Activated gamma-delta T cell treated with Interleukin-2 at 50 U/mL for 16 hours (primary cell): ENCODE measurements at regions not wholly inside any gene's neighbourhood (a gene's known extent, or its start where the extent isn't known, plus 50 kb on each side); places are given as distances from the start of the nearest gene placed in this dataset.
"Not testable (repeated sequence)": the region's sequence is repeated elsewhere in the genome, so short reads cannot be mapped to it uniquely, and the experiment has no call there.

ENCODE experiments used
- DNase-seq: peaks from one replicate; pipeline ENCODE4 v3.0.0-alpha.2; 2020

DNA sequence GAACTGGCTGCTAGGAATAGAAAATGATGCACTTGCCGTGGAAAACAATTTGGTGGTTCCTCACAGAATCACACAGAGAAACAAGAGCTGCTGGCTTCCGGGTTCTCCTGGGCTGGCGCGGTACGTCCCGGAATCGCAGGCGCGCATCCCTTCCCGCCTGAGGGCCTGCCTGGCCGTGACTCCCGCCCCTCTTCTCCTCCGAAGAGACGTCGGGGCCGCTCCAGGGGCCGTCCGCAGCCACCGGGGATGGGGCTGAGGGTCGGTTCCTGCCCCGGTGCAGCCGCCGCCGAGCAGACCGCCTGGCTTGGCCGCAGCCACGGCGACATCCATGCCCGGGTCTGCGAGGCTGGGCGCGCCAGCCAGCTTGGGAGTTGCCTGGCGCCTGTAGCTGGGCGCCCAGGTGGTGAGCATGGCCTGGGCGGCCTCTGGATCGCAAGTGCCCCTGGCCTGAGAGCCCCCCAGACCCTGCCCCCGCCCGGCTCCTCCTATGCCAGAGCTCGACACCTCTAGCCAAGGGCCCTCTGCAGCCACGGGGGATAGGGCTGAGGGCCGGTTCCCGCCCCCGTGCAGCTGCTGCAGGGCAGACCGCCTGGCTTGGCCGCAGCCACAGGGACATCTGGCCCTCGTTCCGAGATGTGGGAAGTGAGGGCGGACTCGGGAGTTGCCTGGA, 83.9 kb upstream of the ZNG1F start:
- DNase-seq, result peak; percentile 13

DNA sequence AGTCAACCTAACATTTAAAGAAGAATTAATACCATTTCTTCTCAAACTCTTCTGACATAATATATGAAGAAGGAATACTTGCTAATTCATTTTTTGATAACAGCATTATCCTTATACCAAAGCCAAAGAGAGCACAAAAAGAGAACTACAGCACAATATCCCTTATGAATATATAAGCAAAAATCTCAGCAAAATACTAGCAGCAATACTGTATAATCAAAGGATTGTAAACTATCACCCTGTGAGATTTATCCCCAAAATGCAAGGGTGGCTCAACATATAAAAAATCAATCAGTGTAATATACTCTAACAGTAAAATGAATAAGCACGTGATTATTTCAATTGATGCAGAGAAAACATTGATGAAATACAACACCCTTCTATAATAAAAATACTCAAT, 81.9 kb upstream of the ZNG1F start:
- not testable (repeated sequence) for DNase-seq

DNA sequence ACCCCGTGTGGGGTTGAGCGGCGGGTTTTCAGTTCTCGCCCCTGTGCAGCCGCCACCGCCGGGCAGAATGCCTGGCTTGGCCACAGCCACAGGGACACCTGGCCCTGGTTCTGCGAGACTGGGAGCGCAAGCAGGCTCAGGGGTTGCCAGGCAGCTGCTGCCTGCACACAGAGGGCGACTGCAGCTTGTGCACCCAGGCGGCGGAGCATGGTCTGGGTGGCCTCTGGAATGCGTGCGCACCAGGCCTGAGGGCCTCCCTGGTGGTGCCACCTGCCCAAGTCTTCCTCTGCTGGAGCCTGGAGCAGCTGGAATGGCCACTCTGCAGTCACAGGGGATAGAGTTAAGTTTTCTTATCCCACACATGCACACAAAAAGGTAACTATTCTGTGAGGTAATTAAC, 80.4 kb upstream of the ZNG1F start:
- DNase-seq, result not testable (repeated sequence)

DNA sequence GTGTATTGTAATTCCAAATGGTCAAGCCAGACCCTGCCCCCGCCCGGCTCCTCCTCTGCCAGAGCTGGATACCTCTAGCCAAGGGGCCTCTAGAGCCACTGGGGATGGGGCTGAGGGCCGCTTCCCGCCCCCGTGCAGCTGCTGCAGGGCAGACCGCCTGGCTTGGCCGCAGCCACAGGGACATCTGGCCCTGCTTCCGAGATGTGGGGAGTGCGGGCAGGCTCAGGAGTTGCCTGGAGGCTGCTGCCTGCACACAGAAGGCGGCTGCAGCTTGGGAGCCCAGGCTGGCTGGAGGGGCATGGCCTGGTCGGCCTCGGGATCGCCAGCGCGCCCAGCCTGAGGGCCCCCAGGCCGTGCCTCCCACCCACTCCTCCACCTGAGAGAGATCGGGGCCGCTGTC, 79.9 kb upstream of the ZNG1F start:
- not testable (repeated sequence) for DNase-seq

DNA sequence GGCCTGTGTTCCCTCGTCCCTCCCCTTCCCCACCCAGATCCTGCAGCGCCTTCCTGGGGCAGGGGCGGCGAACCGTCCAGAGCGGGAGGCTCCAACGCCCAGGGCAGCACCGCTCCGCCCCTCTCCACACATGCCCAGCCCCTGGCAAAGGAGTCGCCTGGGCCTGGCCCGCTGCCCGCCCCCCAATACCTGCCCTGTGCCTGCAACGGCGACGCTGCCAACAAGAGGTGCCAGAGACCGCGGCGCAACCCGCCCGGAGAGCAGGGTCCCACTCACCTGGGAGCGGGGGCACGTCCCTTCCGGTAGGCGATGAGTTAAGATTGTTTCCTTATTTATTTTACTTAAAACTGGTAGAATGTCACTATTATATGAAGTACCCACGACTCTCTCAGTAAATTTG, 77.5 kb upstream of the ZNG1F start:
- DNase-seq, result not testable (repeated sequence)

DNA sequence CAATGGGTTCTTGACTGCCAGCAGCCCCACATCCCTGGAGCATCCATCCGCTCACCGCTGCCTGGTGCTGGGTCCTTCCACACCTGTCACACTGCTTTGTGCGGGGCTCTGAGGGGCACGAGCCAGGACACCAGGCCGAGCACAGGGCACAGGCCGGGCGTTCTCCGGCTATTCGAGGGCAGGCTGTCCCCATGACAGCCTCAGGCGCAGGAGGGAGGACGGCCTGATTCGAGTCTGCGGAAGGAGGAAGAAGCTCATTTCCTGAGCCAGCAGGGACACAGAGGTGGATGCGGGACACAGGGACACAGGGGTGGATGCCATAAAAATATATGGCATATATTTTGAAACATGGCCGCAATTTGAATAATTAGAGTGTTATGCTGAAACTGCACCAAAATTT, 76.9 kb upstream of the ZNG1F start:
- not testable (repeated sequence) for DNase-seq

DNA sequence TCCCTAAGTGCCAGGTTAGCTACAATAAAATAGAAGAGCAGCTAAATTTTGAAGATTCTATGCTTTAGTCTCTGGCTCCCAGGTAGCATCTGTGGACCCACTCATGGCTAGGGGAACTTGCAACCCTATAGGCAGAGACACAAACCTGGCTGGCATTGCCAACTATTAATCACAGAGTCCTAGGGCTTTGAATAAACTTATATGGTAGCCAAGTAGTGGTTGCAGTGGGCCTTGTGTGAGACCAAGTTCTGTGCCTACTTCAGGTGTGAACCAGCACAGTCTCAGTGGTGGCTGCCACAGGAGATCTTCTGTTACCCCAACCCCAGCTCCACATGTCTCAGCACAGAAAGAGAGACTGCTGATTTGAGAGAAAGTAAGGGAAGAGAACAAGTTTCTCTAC, 62.9 kb upstream of the ZNG1F start:
- not testable (repeated sequence) for DNase-seq

DNA sequence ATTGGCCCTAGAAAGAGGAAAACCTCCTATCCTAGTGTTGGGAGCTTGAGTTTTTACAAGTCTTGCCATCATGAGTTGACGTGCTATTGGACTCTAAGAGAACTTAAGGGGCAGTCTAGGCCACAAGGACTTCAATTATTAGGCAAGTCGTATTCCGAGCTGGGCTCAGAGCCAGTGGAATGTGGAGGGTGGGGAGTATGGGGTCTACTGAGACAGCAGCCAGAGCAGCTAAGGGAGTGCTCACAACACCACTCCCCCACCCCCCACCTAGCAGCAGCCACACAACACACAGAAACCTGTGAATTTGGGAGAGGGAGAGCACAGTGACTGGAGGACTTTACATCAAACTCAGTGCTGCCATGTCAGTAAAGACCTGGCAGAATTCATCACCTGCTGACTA, 62.0 kb upstream of the ZNG1F start:
- not testable (repeated sequence) for DNase-seq

DNA sequence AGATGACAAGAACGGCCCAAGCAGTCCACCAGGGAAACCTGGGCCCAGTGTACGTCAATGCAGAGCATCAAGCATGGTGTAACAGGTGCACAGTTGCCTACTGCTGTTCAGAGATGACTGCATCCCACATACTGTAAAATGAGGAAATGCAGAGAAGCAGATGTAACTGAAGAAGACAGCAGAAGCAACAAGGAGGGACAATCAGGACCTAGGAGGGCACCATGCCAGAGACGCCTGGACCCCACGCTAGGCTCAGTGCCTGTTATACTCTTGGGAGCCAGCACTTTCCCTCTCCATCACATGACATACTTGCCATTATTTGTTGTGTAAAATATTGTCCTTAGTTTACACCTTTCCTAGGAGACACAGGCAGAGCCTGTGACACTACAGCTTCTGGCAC, 57.6 kb upstream of the ZNG1F start:
- not testable (repeated sequence) for DNase-seq
